ENCODE measurements at regions not wholly inside any gene's neighbourhood (a gene's known extent, or its start where the extent isn't known, plus 50 kb on each side); places are given as distances from the start of the nearest gene placed in this dataset.
"Not testable (repeated sequence)": the region's sequence is repeated elsewhere in the genome, so short reads cannot be mapped to it uniquely, and the experiment has no call there.

GRCh38 chr1:60255565-60255964 lies 182.0 kb upstream of the C1orf87 start:
- no peaks in the 10 kb centered on the region for H3K27me3 Mint-ChIP-seq
- H3K27ac Mint-ChIP-seq: no peak overlapping the region
- ATAC-seq (ENCODE audit: low read depth) (no peak), DNase-seq (no peak)
- H3K9me3 Mint-ChIP-seq: no peaks in the 10 kb centered on the region
- H3K4me3 Mint-ChIP-seq: no peak overlapping the region
- intact Hi-C loops (cut with micrococcal nuclease): no loop called here
- CTCF ChIA-PET: no interaction called here
- no peaks in the 10 kb centered on the region for H3K4me1 Mint-ChIP-seq
- no peaks in the 10 kb centered on the region for H3K36me3 Mint-ChIP-seq (ENCODE audit: low read depth)
- TF ChIP-seq CTCF (IDR thresholded peaks at IDR 0.05): no peak
- POLR2A ChIA-PET: no interaction called here

GRCh38 chr1:60251426-60251825 lies 177.9 kb upstream of the C1orf87 start:
- Mint-ChIP-seq H3K9me3 (peaks cover under 1% of the 10 kb centered on the region), H3K36me3 (ENCODE audit: low read depth) (no peaks in the 10 kb centered on the region), H3K27ac (no peak overlapping the region), H3K4me1 (no peaks in the 10 kb centered on the region), H3K4me3 (no peak overlapping the region), H3K27me3 (no peaks in the 10 kb centered on the region)
- no peak for ATAC-seq (ENCODE audit: low read depth)
- POLR2A ChIA-PET: no interaction called here
- no peak for TF ChIP-seq CTCF (IDR thresholded peaks at IDR 0.05)
- no peak for DNase-seq
- intact Hi-C loops (cut with micrococcal nuclease): no loop called here
- CTCF ChIA-PET: no interaction called here

GRCh38 chr1:60247467-60247866 lies 173.9 kb upstream of the C1orf87 start:
- H3K36me3 Mint-ChIP-seq (ENCODE audit: low read depth); H3K27ac Mint-ChIP-seq; H3K4me3 Mint-ChIP-seq; H3K9me3 Mint-ChIP-seq; ATAC-seq (ENCODE audit: low read depth); CTCF ChIA-PET; intact Hi-C loops (cut with micrococcal nuclease); H3K27me3 Mint-ChIP-seq; H3K4me1 Mint-ChIP-seq; POLR2A ChIA-PET; DNase-seq: not testable (repeated sequence)

- Mint-ChIP-seq H3K4me1 (no peaks in the 10 kb centered on the region), H3K9me3 (peaks cover 2% of the 10 kb centered on the region), H3K27me3 (no peaks in the 10 kb centered on the region), H3K36me3 (ENCODE audit: low read depth) (no peaks in the 10 kb centered on the region), H3K4me3 (no peak overlapping the region), H3K27ac (no peak overlapping the region)
- ChIA-PET POLR2A (no interaction called here), CTCF (no interaction called here)
- ATAC-seq (ENCODE audit: low read depth) (no peak), DNase-seq (no peak)
- TF ChIP-seq CTCF (IDR thresholded peaks at IDR 0.05): no peak
- intact Hi-C loops (cut with micrococcal nuclease): no loop called here
Observed at GRCh38 chr1:60245324-60245723, 171.8 kb upstream of the C1orf87 start.

GRCh38 chr1:60244906-60245305 lies 171.3 kb upstream of the C1orf87 start:
- intact Hi-C loops (cut with micrococcal nuclease): no loop called here
- ATAC-seq (ENCODE audit: low read depth) (no peak), DNase-seq (no peak)
- no peaks in the 10 kb centered on the region for H3K27me3 Mint-ChIP-seq
- no peak overlapping the region for H3K27ac Mint-ChIP-seq
- TF ChIP-seq CTCF (IDR thresholded peaks at IDR 0.05): no peak
- POLR2A ChIA-PET: no interaction called here
- no peaks in the 10 kb centered on the region for H3K4me1 Mint-ChIP-seq
- H3K4me3 Mint-ChIP-seq: no peak overlapping the region
- H3K9me3 Mint-ChIP-seq: peaks cover 2% of the 10 kb centered on the region
- CTCF ChIA-PET: no interaction called here
- H3K36me3 Mint-ChIP-seq (ENCODE audit: low read depth): no peaks in the 10 kb centered on the region

- H3K9me3 Mint-ChIP-seq: peaks cover 4% of the 10 kb centered on the region
- no peaks in the 10 kb centered on the region for H3K36me3 Mint-ChIP-seq (ENCODE audit: low read depth)
- intact Hi-C loops (cut with micrococcal nuclease): no loop called here
- no peak for TF ChIP-seq CTCF (IDR thresholded peaks at IDR 0.05)
- CTCF ChIA-PET: no interaction called here
- no peaks in the 10 kb centered on the region for H3K4me1 Mint-ChIP-seq
- DNase-seq (no peak), ATAC-seq (ENCODE audit: low read depth) (no peak)
- no peaks in the 10 kb centered on the region for H3K27me3 Mint-ChIP-seq
- H3K4me3 Mint-ChIP-seq: no peak overlapping the region
- POLR2A ChIA-PET: no interaction called here
- H3K27ac Mint-ChIP-seq: no peak overlapping the region
Observed at GRCh38 chr1:60235275-60235674, 161.7 kb upstream of the C1orf87 start.
